SK-N-SH (cell line): ENCODE measurements at regions not wholly inside any gene's neighbourhood (a gene's known extent, or its start where the extent isn't known, plus 50 kb on each side); places are given as distances from the start of the nearest gene placed in this dataset.

ENCODE experiments used
- CTCF ChIA-PET: fragments of 300-600, 350-600 bp; formaldehyde crosslinking; extraction: SDS; loops from one replicate; lab custom pipeline; 2021; lab: Yijun Ruan, JAX
- POLR2A ChIA-PET: fragments of 350-600 bp; sonication (Branson Sonifier 250); formaldehyde crosslinking; extraction: SDS; loops from one replicate; lab custom pipeline; 2020; ENCODE audit warnings: antibody characterized with exemption, inconsistent platforms; lab: Yijun Ruan, JAX
- DNase-seq: peaks from one replicate; pipeline ENCODE4 v3.0.0; 2012
- H2AFZ ChIP-seq: fragments of 200-600 bp; sonication (generic); 2 replicates; pipeline ENCODE4 v1.8.1; 2016; ENCODE audit warnings: antibody characterized with exemption, mild to moderate bottlenecking, low read depth
- H3F3A ChIP-seq: fragments of 200-600 bp; sonication (generic); replicated peaks from 2 replicates; pipeline ENCODE3; 2016; ENCODE audit warnings: antibody characterized with exemption, mild to moderate bottlenecking; ENCODE audit not compliant: insufficient read depth
- H3K27ac ChIP-seq, 2 experiments: fragments of 200-500 bp in 1 of 2; fragments of 200-600 bp in 1 of 2; sonication (Bioruptor generic) in 1 of 2; sonication (generic), shearing (Covaris generic) in 1 of 2; 2 replicates each; pipeline versions ENCODE4 v1.5.1 to v1.6.1; 2014 to 2016; ENCODE audit warnings: low read depth in 2 of 2, inconsistent platforms in 1 of 2, low read length in 1 of 2, mild to moderate bottlenecking in 1 of 2, mixed read lengths in 1 of 2
- H3K27me3 ChIP-seq: fragments of 200-600 bp; sonication (generic), shearing (Covaris generic); 2 replicates; pipeline ENCODE4 v1.6.1; 2016; ENCODE audit warnings: mixed run types; ENCODE audit not compliant: insufficient read depth
- H3K36me3 ChIP-seq, 2 experiments: fragments of 200-500 bp in 1 of 2; fragments of 200-600 bp in 1 of 2; sonication (Bioruptor generic) in 1 of 2; sonication (generic) in 1 of 2; replicated peaks in 1 of 2; 2 replicates each; pipeline versions ENCODE3 to v1.5.1; 2014 to 2016; ENCODE audit warnings: low read length in 1 of 2, mild to moderate bottlenecking in 1 of 2; ENCODE audit not compliant: insufficient read depth in 2 of 2, control insufficient read depth in 1 of 2
- H3K4me1 ChIP-seq, 2 experiments: fragments of 200-500 bp in 1 of 2; fragments of 200-600 bp in 1 of 2; sonication (Bioruptor generic) in 1 of 2; sonication (generic), shearing (Covaris generic) in 1 of 2; 2 replicates each; pipeline versions ENCODE4 v1.5.1 to v1.6.1; 2014 to 2016; ENCODE audit warnings: low read depth in 1 of 2, low read length in 1 of 2, mixed run types in 1 of 2; ENCODE audit not compliant: insufficient read depth in 2 of 2, control insufficient read depth in 1 of 2
- H3K4me2 ChIP-seq: fragments of 200-600 bp; sonication (generic), shearing (Covaris generic); 2 replicates; pipeline ENCODE4 v1.6.1; 2017; ENCODE audit warnings: mixed run types
- H3K4me3 ChIP-seq, 2 experiments: fragments of 200-500 bp in 1 of 2; fragments of 200-600 bp in 1 of 2; sonication (Bioruptor generic) in 1 of 2; sonication (generic), shearing (Covaris generic) in 1 of 2; 2 replicates each; pipeline versions ENCODE4 v1.5.1 to v1.8.1; 2014 to 2016; ENCODE audit warnings: low read depth in 2 of 2, inconsistent platforms in 1 of 2, low read length in 1 of 2, mild to moderate bottlenecking in 1 of 2, mixed read lengths in 1 of 2, moderate library complexity in 1 of 2
- H3K79me2 ChIP-seq: fragments of 200-600 bp; sonication (generic); 2 replicates; pipeline ENCODE4 v1.8.1; 2017; ENCODE audit warnings: mild to moderate bottlenecking; ENCODE audit not compliant: insufficient read depth
- H3K9ac ChIP-seq: fragments of 200-600 bp; sonication (generic); 2 replicates; pipeline ENCODE4 v1.6.1; 2017; ENCODE audit warnings: mixed run types
- H3K9me2 ChIP-seq: fragments of 200-600 bp; sonication (generic); 2 replicates; pipeline ENCODE4 v1.6.1; 2017; ENCODE audit warnings: mixed run types
- H3K9me3 ChIP-seq: fragments of 200-600 bp; sonication (generic); 2 replicates; pipeline ENCODE4 v1.6.1; 2017; ENCODE audit warnings: mixed run types, mild to moderate bottlenecking, moderate library complexity
- H4K20me1 ChIP-seq: fragments of 200-600 bp; sonication (generic); 2 replicates; pipeline ENCODE4 v1.6.1; 2017; ENCODE audit warnings: mild to moderate bottlenecking, mixed run types; ENCODE audit not compliant: insufficient read depth
- CHD2 ChIP-seq: fragments of 150-350 bp; IDR thresholded peaks from 2 replicates; pipeline ENCODE4 v1.6.1; 2018; ENCODE audit warnings: low read length; ENCODE audit not compliant: partially characterized antibody
- FOXJ3 ChIP-seq: sonication (generic); formaldehyde crosslinking; IDR thresholded peaks from 2 replicates; pipeline ENCODE4 v1.5.1; 2020; ENCODE audit warnings: mild to moderate bottlenecking, missing genetic modification reagents
- GATA2 ChIP-seq: sonication (generic); formaldehyde crosslinking; IDR thresholded peaks from 2 replicates; pipeline ENCODE4 v1.5.0; 2020; ENCODE audit warnings: mild to moderate bottlenecking, missing genetic modification reagents
- MEF2A ChIP-seq: IDR thresholded peaks from 2 replicates; pipeline ENCODE4 v1.4.0; 2012; ENCODE audit warnings: low read depth, borderline replicate concordance
- POLR2AphosphoS5 ChIP-seq: IDR thresholded peaks from 2 replicates; pipeline ENCODE4 v1.6.1; 2012; ENCODE audit warnings: low read depth, low read length
- RAD21 ChIP-seq: IDR thresholded peaks from 2 replicates; pipeline ENCODE4 v1.6.1; 2012; ENCODE audit warnings: mild to moderate bottlenecking, low read length
- RFX5 ChIP-seq: IDR thresholded peaks from 2 replicates; pipeline ENCODE4 v1.6.1; 2012; ENCODE audit warnings: mild to moderate bottlenecking, improper control_type of control experiment, low read length
- RXRA ChIP-seq: IDR thresholded peaks from 2 replicates; pipeline ENCODE4 v1.4.0; 2012; ENCODE audit warnings: low read depth, mild to moderate bottlenecking, borderline replicate concordance
- SMC3 ChIP-seq: IDR thresholded peaks from 2 replicates; pipeline ENCODE4 v1.6.1; 2012; ENCODE audit warnings: low read depth, low read length, improper control_type of control experiment
- YY1 ChIP-seq: IDR thresholded peaks from 2 replicates; pipeline ENCODE4 v1.4.0; 2012; ENCODE audit warnings: low read depth, mild to moderate bottlenecking
- WGBS: methylation state at CpG from one replicate; pipeline ENCODE4 v1.1.6; 2017; ENCODE audit warnings: low lambda C conversion rate; 5-methylcytosine and 5-hydroxymethylcytosine counted together
- TF ChIP-seq, protein P1 (sequence below): fragments of 150-350 bp; IDR thresholded peaks from 2 replicates; pipeline ENCODE4 v1.6.1; 2016; ENCODE audit warnings: mild to moderate bottlenecking, low read depth, low read length

DNA sequence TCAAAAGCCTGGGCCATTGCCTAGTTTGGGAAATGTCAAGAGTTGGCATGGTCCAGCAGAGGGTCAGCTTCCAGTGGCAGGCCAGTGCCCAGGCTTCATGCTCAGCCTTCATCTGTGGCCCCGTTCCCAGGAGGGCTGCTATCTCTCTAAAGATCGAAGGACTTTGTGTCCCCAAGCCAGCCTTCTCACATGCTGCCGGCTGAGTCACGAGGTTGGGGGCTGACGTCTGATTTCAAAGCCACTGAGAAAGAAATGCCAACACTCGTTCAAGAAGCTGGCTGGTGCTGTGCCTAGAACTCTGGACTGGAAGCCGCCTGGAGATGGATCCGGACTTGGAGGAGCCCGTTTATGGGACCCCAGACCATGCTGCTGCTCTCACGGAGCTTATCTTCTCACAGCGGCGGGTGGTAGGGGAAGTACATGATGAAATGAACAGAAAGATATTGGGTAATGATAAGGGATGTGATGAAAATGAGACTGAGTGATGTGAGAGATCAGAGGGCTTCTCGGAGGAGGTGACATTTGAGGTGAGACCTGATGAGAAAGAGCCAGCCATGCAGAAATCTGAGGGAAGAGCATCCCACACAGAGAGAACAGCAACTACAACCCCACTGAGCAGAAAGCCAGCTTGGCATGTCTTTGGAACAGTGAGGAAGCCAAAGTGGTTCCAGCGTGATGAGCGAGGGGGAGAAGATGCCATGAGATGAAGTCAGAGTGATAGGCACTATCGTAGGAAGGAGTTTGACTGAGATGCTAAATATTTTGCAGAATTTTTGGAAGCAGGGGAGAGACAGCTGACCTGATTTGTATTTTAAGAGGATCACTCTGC is 54.9 kb upstream of the BOD1 start:
- H2AFZ ChIP-seq: peak overlapping the region; percentile 75
- ChIA-PET POLR2A (interaction anchor here (0.9 to 1.9 kb wide), 3 partner anchors 27 to 293 kb away, joined by 3 to 8 read pairs (median 3); partner anchors contain the start of gene CPEB4), CTCF (interaction anchor here (0.8 to 2.0 kb wide), 6 partner anchors 8 to 254 kb away, joined by 3 to 7 read pairs (median 4); no protein-coding TSS in a partner anchor)
- no peaks in the 10 kb centered on the region for H4K20me1 ChIP-seq
- H3K36me3 ChIP-seq: no peaks in the 10 kb centered on the region
- H3K27me3 ChIP-seq: no peaks in the 10 kb centered on the region
- no peaks in the 10 kb centered on the region for H3F3A ChIP-seq
- peaks cover 6 to 16% of the 10 kb centered on the region in 2 experiments for H3K4me1 ChIP-seq
- no peaks in the 10 kb centered on the region for H3K79me2 ChIP-seq
- WGBS: 66% methylated on average over 14 of the region's 16 CpGs
- no peaks in the 10 kb centered on the region for H3K9me2 ChIP-seq
- no peaks in the 10 kb centered on the region for H3K9me3 ChIP-seq
- no peak for DNase-seq
- H3K27ac ChIP-seq: peak overlapping the region in 1 of 2 experiments; percentile 76; a peak in 2 of 4 replicates
- H3K4me3 ChIP-seq: no peak overlapping the region
- peak overlapping the region; percentile 52 for H3K4me2 ChIP-seq
- TF ChIP-seq GATA2 (CRISPR knock-in tag) (peak; percentile 58), RXRA (no peak)
- TF ChIP-seq, all 33 proteins: peak for 1
- no peak overlapping the region for H3K9ac ChIP-seq

DNA sequence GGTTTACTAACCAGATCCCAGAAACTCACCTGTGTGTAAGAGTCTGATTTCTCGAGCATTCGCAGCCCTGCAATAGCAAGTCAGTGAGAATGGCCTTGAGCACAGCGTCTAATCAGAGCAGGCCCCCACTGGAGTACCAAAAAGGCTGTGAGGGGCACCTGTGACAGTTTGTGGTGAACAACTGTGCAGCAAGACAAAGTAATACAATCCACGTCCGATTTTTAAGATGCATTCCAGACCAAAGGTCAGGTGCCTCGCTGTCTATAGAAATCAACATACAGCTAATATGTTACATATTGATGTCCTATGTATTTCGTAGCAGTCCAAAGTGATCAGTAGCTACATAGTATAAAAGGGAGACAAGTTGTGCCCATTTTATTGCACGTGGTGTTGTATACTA is 55.7 kb upstream of the BOD1 start:
- Histone ChIP-seq H3K9ac (no peak overlapping the region), H3K4me1 (peaks cover 6 to 16% of the 10 kb centered on the region in 2 experiments), H4K20me1 (no peaks in the 10 kb centered on the region), H3K36me3 (no peaks in the 10 kb centered on the region), H3K27ac (no peak overlapping the region), H2AFZ (no peak overlapping the region), H3K4me2 (no peak overlapping the region), H3F3A (no peaks in the 10 kb centered on the region), H3K27me3 (no peaks in the 10 kb centered on the region), H3K9me2 (no peaks in the 10 kb centered on the region), H3K79me2 (no peaks in the 10 kb centered on the region), H3K4me3 (no peak overlapping the region), H3K9me3 (no peaks in the 10 kb centered on the region)
- POLR2A ChIA-PET: no interaction called here
- WGBS: 65% methylated on average over 8 of the region's 8 CpGs
- DNase-seq: no peak
- CTCF ChIA-PET: interaction anchor here (1.4 kb wide), 1 partner anchor 28 kb away, joined by 3 read pairs; no protein-coding TSS in a partner anchor
- TF ChIP-seq MEF2A (no peak), CHD2 (no peak), RAD21 (no peak), FOXJ3 (CRISPR knock-in tag) (no peak), YY1 (no peak), RFX5 (no peak)
- TF ChIP-seq, protein P1, sequence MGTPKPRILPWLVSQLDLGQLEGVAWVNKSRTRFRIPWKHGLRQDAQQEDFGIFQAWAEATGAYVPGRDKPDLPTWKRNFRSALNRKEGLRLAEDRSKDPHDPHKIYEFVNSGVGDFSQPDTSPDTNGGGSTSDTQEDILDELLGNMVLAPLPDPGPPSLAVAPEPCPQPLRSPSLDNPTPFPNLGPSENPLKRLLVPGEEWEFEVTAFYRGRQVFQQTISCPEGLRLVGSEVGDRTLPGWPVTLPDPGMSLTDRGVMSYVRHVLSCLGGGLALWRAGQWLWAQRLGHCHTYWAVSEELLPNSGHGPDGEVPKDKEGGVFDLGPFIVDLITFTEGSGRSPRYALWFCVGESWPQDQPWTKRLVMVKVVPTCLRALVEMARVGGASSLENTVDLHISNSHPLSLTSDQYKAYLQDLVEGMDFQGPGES: no peak

DNA sequence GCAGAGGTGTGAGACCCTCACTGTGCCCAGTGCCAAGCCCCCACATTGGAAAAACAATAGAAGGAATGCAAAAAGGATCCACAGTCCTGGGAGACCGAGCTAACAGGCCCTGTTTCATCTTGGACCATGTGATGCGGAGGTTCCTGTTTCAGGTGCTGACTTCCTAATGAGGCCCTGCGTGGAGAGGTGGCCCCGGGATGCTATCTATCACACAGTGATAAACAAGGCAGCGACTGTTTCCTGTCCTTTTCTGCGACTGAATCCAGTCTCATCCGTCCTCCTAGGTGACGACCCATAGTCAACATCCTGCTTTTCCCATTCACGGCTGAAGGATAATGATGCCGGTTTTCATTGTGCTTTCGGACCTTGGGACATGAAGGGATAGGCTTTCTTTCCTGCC is 56.4 kb upstream of the BOD1 start:
- H3K4me1 ChIP-seq: peaks cover 6 to 16% of the 10 kb centered on the region in 2 experiments
- DNase-seq: no peak
- no peaks in the 10 kb centered on the region for H3F3A ChIP-seq
- H3K9me3 ChIP-seq: no peaks in the 10 kb centered on the region
- CTCF ChIA-PET: interaction anchor here (1.2 kb wide), 1 partner anchor 17 kb away, joined by 4 read pairs; no protein-coding TSS in a partner anchor
- POLR2A ChIA-PET: no interaction called here
- 70% methylated on average over 11 of the region's 11 CpGs for WGBS
- no peak for TF ChIP-seq SMC3
- no peak for TF ChIP-seq RXRA
- TF ChIP-seq POLR2AphosphoS5: no peak
- no peaks in the 10 kb centered on the region for H4K20me1 ChIP-seq
- no peaks in the 10 kb centered on the region for H3K36me3 ChIP-seq
- H3K9ac ChIP-seq: no peak overlapping the region
- H3K79me2 ChIP-seq: no peaks in the 10 kb centered on the region
- H2AFZ ChIP-seq: no peak overlapping the region
- H3K4me3 ChIP-seq: no peak overlapping the region
- no peak overlapping the region for H3K27ac ChIP-seq
- no peak overlapping the region for H3K4me2 ChIP-seq
- no peaks in the 10 kb centered on the region for H3K9me2 ChIP-seq
- no peaks in the 10 kb centered on the region for H3K27me3 ChIP-seq
